ENCODE measurements at regions not wholly inside any gene's neighbourhood (a gene's known extent, or its start where the extent isn't known, plus 50 kb on each side); places are given as distances from the start of the nearest gene placed in this dataset.

GRCh38 chr6:24994812-24995211, 59.1 kb upstream of the RIPOR2 start:
- TF ChIP-seq, protein P1, sequence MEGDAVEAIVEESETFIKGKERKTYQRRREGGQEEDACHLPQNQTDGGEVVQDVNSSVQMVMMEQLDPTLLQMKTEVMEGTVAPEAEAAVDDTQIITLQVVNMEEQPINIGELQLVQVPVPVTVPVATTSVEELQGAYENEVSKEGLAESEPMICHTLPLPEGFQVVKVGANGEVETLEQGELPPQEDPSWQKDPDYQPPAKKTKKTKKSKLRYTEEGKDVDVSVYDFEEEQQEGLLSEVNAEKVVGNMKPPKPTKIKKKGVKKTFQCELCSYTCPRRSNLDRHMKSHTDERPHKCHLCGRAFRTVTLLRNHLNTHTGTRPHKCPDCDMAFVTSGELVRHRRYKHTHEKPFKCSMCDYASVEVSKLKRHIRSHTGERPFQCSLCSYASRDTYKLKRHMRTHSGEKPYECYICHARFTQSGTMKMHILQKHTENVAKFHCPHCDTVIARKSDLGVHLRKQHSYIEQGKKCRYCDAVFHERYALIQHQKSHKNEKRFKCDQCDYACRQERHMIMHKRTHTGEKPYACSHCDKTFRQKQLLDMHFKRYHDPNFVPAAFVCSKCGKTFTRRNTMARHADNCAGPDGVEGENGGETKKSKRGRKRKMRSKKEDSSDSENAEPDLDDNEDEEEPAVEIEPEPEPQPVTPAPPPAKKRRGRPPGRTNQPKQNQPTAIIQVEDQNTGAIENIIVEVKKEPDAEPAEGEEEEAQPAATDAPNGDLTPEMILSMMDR (IDR thresholded peaks at IDR 0.05; ENCODE audit: borderline replicate concordance), result no peak
- H3K27ac ChIP-seq (replicated peaks), result no peak overlapping the region
- no peaks in the 10 kb centered on the region for H3K36me3 ChIP-seq
- DNase-seq, result no peak
- intact Hi-C loops (cut with micrococcal nuclease), result loop anchor here (5.0 kb wide), 2 partner anchors 77 to 138 kb away; no protein-coding TSS in a partner anchor
- no peak overlapping the region for H3K4me3 ChIP-seq
- H3K4me1 ChIP-seq, result no peaks in the 10 kb centered on the region
- peaks cover 6% of the 10 kb centered on the region for H3K9me3 ChIP-seq (replicated peaks)
- no peaks in the 10 kb centered on the region for H3K27me3 ChIP-seq (ENCODE audit: low read depth)

DNA sequence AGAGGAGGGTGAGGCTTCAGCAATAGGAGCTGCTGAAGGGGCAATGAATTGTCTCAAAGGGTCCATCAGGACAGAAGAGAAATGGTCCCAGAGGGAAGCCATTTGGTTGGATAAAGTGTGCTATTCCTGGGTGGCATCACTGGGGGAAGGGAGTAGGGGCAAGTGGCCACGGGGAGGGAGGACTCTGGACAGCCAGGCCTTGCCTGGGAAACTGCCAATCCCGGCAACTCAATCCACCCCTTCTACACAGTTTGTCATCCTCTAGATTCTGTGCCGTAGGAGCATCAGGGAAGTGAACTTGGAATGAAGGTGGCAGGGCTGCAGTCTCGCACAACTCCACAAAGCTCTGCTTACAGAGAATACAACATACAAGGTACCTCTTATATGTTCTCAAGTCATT, 59.5 kb upstream of the RIPOR2 start:
- Histone ChIP-seq H3K9me3 (replicated peaks) (peaks cover 6% of the 10 kb centered on the region), H3K4me3 (no peak overlapping the region), H3K36me3 (no peaks in the 10 kb centered on the region), H3K27me3 (ENCODE audit: low read depth) (no peaks in the 10 kb centered on the region), H3K27ac (replicated peaks) (no peak overlapping the region), H3K4me1 (no peaks in the 10 kb centered on the region)
- TF ChIP-seq, protein P1 (IDR thresholded peaks at IDR 0.05; ENCODE audit: borderline replicate concordance), result no peak
- DNase-seq, result no peak
- intact Hi-C loops (cut with micrococcal nuclease), result no loop called here

DNA sequence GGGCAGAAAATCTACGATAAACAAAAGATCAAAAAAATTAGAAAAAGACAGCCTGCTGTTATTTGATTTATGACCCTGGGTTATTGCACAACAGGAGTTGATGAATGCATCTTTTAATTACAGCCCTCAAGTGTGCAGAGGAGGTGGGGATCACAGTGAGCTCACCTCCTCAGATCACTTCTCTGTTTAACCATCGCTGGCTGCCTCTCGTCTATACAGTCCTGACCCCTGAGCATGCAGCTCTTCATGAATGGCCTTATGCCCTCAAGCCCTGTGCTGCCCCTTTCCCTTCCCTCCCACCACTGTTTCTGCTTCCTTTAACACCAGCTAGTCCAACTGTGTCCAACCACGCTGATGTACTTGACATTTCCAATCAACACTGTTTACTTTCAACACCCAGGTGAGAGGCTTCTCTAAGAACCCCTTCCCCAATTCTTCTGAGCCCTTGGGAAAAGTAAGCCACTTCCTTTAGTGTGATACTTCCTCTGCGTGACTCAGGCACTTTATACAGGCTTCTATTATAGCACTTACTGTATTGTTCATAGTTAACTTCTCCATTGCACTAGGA, 60.6 kb upstream of the RIPOR2 start:
- H3K36me3 ChIP-seq, result no peaks in the 10 kb centered on the region
- peaks cover 6% of the 10 kb centered on the region for H3K9me3 ChIP-seq (replicated peaks)
- H3K4me1 ChIP-seq, result no peaks in the 10 kb centered on the region
- H3K4me3 ChIP-seq, result no peak overlapping the region
- H3K27ac ChIP-seq (replicated peaks), result no peak overlapping the region
- TF ChIP-seq, protein P1 (IDR thresholded peaks at IDR 0.05; ENCODE audit: borderline replicate concordance), result no peak
- no peak for DNase-seq
- intact Hi-C loops (cut with micrococcal nuclease), result no loop called here
- no peaks in the 10 kb centered on the region for H3K27me3 ChIP-seq (ENCODE audit: low read depth)

GRCh38 chr6:24997231-24997630, 61.5 kb upstream of the RIPOR2 start:
- Histone ChIP-seq H3K27ac (replicated peaks) (no peak overlapping the region), H3K4me3 (no peak overlapping the region), H3K36me3 (no peaks in the 10 kb centered on the region), H3K9me3 (replicated peaks) (peaks cover 6% of the 10 kb centered on the region), H3K4me1 (no peaks in the 10 kb centered on the region), H3K27me3 (ENCODE audit: low read depth) (no peaks in the 10 kb centered on the region)
- no peak for DNase-seq
- intact Hi-C loops (cut with micrococcal nuclease), result no loop called here
- TF ChIP-seq, protein P1 (IDR thresholded peaks at IDR 0.05; ENCODE audit: borderline replicate concordance), result no peak

GRCh38 chr6:24997905-24998304, 62.1 kb upstream of the RIPOR2 start:
- no peak for DNase-seq
- H3K27me3 ChIP-seq (ENCODE audit: low read depth), result no peaks in the 10 kb centered on the region
- H3K9me3 ChIP-seq (replicated peaks), result peaks cover under 1% of the 10 kb centered on the region
- no peaks in the 10 kb centered on the region for H3K36me3 ChIP-seq
- no peak overlapping the region for H3K27ac ChIP-seq (replicated peaks)
- H3K4me3 ChIP-seq, result no peak overlapping the region
- intact Hi-C loops (cut with micrococcal nuclease), result no loop called here
- H3K4me1 ChIP-seq, result peaks cover 4% of the 10 kb centered on the region
- TF ChIP-seq, protein P1 (IDR thresholded peaks at IDR 0.05; ENCODE audit: borderline replicate concordance), result no peak

Measured in left ventricle myocardium inferior (tissue), 1 donor.